ENCODE measurements at regions not wholly inside any gene's neighbourhood (a gene's known extent, or its start where the extent isn't known, plus 50 kb on each side); places are given as distances from the start of the nearest gene placed in this dataset.

DNA sequence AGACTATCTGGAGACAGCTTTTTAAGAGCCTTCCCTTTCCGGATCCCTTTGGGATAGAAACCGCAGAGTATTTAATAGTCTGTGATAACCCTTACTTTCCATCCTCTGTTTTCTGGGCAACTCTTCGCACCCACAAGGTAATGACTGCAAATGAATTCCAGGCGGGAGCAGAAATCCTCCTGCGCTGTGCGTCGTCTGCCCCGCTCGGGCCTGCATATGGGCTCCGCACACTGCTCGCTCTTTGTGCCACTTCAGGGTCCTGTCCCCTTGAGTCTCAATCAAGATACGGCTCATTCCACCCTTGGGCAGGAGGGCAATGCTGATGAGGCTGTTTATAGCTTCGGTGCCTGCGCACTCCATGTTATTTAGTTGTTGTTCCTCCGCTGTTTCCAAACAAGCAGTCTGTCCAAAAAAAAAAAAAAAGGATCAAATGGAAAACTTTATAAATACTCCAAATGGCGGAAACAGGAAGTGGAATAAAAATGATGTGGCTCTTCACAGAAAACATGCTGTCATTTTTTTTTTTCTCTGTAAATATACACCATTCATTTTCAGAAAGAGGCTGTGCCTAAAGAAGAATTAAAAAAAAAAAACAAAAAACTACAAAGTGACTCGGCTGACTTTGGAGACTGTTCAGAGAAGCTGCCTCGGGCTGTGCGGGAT, 169.6 kb upstream of the GMDS start:
- DNase-seq, result no peak

DNA sequence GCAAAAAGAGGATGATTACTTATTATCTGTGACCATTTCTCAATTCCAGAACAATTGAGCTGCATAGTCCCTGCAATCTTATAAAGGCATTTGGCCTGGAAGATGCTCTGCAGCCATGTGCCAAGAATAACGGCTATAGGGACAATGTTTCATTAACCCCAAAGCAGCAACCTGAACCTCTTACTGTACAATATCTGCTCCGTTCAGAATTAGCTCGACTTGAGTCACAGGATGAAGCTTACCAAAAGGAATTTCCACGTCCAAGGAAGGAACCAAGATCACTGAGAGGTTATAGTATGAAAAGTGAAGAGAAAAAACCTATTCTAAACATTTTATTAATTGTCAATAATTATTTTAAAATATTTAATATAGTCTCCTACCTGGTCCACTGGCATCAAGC, 167.3 kb upstream of the GMDS start:
- no peak for DNase-seq

DNA sequence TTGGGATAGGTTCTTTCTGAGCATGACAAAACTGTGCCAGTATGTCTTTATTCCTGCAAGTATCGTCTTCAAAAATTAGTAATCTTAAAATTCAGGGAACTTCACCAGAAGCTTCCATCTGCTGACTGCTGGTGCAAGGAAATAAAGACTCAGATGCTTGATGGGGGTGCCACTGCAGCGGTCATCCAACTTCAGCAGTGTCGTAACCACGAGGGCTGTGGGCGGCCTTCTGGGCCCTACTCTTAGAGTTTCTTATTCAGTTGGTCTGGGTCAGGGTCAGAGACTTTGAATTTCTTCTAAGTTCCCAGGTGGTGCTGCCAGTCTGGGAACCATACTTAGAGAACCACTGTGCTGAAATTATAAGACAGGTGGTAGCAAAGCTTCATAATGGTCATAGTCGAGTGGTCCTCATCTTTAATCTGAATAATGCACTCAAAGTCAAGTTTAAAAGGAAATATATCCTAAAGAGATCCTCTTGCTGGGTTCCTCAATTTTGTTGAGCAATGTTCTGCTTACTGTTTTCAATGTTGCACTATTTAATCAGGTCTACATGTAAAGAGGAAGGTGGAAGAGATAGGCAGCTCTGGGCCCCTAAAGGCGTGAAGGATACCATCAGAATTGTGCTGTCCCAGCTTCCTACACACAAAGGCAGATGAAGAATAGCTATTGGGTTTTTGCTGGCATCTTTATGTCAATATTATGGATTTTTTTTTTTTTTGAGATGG, 165.4 kb upstream of the GMDS start:
- no peak for DNase-seq

DNA sequence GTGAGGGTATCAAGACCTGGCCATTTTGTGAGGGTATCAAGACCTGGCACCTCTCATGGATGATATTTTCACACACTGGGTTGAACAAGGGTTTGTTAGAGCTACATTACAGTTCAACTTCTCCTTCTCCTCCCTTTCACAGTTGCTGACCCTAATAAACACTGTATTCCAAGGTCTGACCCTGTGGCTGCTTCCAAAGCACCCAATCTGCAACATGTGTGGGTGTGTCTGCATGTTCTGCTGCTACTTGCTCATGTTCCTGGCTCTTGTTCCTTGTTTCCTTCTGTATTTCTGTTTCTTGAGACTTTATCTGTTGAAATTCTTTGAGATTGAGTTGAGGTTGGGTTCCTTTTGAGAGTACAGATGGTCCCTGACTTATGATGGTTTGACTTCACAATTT, 162.1 kb upstream of the GMDS start:
- DNase-seq, result no peak

DNA sequence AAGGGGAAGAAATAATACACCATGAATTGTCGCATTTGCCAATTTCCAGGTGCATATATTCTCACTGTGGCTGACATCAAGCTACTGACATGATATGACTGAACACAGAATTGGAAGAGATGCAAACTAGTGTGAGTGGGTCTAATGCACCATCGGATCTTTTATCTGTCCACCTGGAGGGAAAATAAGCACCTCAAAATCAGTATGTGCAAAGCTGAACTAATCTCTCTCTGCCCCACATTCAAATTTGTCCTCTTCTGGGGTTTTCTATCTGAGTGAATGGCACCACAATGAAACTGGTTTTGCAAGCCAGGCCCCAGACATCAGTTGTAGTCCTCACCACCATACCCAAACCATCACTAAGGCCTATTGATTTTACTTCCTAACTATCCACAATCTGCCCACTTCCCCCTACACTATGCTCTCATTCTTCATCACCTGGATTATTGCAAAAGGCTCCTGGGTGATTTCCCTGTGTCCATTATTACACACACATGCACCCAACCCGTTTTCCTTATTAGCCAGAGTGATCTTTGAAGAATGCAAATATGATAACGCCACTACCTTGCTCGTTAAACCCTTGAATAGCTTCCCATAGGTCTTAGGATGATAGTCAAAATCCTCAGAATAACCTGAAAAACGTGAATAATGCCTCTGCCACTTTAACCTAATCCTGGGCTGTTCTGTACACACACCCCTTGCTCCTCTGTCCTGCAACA, 159.0 kb upstream of the GMDS start:
- no peak for DNase-seq

DNA sequence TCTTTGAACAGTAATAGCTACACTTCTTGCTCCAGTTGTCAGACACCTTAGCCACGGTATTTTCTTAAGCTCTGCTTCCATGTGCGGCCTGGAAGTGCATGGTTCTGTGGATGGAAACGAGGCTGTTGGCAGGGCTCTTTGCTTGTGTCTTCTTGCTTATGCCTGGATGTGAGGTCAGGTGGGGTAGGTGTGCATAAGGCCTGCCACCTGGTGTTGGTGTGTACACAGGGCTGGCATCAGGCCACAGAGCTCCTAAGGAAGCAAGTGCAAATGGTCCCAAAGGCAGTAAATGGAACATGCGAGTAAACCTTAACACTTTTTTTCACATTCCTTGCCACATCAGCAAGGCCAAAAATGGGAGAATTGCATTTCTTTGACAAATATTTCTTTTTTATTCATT, 158.1 kb upstream of the GMDS start:
- peak; percentile 68 for DNase-seq

DNA sequence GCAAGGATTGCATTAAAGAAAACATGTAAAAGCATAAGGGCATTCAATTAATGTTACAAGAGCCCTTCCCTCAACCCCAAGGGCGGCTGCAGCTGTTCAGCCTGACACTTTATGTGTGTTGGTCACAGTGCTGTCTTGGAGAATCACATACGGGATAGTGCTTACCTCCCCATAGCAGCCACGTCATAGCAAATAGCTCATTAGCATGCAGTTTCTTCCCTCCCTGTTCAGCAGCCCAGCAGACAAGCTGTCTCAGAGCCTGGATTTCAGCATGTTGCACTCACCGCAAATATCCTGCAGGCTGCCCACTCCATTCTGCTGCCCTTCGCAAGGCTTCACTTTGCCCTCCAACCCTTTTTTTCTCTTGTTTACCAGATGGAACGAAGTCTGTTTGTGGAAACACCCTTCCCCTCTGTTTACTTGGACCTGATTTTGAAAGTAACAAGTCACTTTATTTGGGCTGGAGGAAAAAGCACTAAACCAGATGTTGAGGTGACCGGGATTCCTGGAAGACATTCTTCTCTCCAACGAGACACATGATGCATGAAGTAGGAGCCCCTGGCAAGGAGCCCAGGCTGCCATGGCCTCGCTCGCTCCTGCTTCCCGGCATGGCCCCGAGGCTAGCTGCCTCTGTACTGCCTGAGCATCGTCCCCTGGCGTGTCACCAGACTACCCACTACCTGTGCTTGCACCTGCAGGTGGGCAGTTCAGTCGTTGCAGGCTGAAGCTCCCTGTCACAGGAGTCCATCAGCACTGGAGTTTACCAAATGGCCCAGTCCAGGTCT, 151.6 kb upstream of the GMDS start:
- DNase-seq, result peak; percentile 29

DNA sequence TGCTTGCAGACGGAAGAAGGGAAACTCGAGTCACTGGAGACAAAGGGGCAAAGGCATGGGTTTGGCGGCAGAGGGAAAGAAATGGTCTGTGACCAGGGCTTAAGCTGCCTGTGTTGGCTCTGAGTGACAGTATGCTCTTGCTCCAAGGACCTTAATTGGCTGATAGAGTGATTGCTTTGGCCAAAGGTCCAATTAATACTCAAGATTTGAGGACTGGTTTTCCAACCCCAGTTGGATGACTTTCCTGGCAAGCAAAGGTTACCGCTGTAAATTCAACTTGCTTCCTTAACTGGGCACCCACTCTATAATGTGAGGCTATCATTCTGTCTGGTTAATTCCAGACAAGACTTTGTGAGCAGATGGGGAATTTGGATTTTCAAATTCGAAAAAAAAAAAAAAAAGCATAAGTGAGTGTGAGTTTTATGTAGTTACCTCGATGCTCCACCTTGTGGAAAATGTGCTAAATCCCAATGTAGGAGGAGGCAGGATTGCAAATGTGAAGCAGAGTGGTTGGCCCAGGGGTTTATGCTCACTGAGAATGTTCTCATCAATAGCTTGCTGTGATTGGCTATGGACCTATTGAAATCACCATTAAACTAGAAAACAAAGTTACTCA, 150.7 kb upstream of the GMDS start:
- no peak for DNase-seq

DNA sequence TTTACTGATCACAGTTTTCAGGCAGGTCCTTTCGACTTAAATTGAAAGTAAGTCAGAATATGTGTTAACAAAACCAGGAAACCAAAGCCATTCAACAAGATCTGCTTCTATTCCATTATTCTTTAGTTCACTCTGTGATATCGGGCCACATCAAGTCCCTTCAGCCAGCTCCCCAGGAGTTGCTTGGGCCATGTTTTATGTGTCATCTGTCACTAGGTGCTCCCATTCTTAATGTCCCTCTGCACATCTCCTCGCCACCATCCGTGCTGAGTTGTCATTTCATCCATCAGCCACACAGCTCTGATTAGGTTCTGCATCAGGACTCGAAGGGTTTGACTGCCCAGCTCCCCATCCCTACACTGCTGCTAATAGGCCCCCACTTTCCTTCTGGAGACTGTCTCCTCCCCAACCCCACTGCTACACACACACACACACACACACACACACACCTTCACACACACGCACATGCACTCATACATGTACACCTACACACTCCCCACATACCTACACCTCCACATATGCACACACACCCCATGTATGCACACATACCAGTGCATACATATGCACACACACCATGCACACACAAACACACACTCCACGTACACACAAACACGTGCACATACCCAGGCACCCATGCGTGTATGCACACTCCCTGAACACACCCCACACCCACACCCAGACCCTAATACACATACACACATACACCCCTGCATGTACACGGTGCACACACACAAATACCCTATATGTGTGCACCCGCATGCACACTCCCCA, 143.3 kb upstream of the GMDS start:
- DNase-seq, result no peak

DNA sequence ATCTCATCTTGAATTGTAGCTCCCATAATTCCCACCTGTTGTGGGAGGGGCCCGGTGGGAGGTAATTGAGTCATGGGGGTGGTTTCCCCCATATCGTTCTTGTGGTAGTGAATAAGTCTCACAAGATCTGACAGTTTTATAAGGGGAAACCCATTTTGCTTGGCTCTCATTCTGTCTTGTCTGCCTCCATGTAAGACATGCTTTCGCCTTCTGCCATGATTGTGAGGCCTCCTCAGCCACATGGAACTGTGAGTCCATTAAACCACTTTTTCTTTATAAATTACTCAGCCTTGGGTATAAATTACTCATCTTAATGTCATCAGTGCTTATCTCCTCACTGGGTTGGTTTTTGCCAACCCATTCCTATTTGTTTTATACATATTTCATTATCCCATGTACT, 142.0 kb upstream of the GMDS start:
- no peak for DNase-seq

DNA sequence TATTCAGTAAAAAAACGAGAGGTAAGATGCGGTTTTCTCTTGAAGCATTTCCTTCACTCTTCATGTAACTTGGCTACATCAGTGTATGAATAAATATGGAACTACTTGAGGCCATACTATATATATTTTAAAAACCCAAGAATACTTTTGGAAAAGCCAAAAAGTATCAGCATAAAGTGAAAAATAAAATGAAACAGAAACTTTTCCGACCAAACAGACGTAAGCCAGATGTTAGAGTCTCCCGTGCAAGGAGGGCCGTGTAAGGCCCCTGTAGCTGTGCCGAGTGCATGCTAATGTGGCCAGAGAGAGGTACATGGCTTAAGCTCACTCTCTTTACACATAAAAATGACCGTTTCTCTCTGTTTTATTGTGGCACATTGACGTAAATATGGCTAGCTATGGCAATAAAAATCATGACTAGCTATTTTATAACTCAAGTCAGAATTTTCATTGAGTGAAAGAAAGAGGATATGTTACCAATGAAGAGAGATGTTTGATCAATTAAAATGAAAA, 140.1 kb upstream of the GMDS start:
- DNase-seq, result no peak

DNA sequence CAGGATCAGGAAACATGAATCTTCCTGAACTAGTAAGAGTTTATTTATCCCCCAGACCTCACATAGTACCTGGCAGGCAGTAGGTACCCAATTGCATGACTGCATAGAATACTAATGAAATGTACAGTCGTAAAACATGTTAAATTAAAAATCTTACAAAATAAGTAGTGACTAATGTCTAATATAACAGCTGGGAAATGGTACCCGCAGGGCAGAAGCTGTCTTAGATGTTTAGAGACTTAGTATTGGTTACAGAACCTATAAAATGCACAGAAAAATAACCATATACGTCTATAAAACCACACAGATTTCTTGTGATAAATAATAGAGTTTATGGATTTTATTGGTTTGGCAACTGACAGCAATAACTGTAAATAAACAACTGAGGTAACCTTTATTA, 139.1 kb upstream of the GMDS start:
- no peak for DNase-seq

DNA sequence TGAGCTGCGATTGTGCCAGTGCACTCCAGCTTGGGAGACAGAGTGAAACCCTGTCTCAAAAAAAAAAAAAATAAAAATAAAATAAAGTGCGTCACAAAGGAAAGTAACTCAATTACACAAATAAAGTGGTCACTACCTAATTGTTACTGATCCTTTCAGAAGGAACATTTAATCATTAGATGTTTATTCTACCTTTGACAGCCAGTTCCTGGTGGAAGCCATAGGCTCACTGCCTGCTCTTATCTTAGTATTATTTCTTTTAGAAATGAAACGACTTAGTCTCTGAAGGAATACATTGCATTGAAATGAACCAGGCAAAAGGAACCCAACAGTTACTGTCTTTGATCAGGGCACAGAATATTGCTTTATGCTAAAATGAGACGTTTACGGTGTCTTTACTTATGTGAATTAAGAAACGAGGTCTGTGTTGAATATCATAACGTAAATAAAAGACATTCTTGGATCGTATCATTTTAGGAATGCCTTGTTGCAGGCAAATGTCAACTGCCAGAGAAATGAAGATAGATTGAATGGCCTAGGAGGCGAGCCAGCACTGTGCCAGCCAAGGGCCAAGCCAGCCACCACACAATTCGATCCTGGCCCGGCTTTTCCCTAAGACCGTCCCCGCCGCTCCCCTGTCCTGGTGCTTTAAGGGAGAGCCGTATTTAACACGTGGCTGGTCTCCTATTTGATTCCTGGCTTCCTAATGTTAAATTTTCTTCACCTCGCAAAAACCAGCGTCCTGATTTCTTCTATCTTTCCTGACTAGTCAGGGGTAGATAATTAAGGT, 136.7 kb upstream of the GMDS start:
- DNase-seq, result no peak

DNA sequence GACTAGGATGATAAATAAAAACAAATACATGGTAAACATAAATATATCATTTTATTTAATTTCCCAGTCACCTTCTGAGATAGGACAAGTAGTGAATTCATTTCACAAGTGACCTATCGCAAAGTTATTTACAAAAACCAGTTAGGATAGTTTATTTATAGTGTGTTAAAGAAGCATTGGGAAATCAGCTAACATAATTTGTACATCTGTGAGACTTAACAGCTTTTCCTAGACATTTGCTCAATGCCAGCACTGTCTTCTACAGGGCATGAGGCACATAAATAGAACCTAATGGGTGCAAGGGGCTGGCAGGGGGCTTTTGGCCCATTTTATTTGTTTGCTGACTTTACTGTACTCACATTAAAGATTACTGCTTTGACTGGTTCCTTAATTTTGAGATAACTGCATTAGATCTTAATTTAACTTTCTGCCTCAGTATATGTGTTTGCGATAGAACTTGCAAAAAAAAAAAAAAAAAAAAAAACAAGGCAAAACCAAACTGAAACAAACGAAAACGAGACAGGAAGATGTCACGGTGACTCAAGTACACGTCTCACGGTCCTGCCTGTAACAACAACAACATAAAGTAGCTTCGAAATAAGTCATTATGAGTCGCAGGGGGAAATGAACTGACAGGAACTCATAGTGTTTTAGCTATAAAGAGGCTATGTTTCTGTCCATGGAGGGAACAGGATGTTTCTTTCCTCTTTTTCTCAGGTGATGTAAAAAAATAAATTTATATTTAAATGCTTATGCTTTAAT, 133.7 kb upstream of the GMDS start:
- DNase-seq, result no peak

DNA sequence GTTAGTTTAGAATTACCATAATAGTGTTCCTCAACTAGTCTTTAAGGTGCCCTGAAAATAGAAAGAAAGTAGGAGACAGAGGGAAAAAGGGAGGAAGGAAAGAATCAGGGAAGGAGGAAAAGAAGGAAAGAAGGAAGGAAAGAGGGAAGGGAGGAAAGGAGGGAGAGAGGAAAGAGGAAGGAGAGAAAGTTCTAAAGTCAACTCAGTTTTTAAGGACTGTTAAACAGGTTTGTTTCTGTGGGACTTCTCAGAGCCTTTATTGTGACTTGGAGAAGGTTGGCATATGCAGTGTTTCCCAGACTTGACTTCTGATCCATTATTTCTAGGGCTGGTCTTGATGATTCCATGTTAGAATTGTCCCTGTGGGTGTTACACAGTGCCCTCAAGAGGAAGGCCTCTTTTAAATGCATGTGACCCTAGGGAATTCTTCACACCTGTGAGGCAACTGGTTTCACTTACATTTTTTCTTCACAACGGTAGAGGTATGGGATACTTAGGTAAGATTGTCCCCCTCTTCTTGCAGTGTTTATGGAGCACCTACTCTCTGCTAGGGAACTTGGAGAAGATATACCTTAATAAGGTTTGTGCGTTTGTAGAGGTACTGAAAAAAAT, 132.7 kb upstream of the GMDS start:
- DNase-seq, result no peak

DNA sequence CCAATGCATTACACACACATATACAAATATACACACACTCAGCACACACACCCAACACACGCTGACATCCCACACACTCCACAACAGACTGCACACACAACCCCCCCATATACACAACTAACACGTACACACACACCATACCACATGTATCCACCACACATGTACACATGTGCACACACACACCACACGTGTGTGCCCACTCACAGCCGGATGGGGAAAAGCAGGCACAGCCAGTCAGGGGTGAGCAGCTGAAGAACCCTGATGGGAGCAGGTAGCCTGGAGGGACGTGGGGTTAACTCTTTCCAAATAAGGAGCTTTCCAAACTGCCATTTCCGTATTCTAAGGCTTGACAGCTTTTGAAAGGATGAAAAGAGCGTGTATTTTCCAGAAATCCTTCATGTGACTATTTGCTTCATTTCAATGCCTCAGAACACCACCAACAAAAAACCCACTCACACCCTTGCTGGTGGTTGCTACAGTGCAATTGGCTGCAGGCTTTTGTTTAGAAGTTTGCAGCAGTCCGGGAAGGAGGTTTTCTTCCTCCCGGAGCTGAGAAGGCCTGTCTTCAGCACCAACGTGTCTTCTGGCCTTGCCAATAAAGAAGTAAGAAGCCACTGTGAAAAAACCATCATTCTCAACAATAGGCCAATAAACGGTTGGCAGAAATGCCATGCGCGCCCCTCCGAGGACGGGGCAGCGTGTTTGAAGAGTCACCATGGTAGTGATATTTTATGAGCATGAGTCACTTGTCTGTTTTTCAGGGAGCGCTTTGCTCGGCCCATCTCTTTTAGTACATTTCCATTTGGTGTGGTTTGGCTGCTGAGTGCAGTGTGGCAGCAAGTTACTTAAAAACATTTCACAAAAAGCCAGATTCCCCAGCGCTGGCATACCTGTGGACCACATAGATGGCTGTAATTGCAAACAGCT, 131.3 kb upstream of the GMDS start:
- DNase-seq, result no peak

DNA sequence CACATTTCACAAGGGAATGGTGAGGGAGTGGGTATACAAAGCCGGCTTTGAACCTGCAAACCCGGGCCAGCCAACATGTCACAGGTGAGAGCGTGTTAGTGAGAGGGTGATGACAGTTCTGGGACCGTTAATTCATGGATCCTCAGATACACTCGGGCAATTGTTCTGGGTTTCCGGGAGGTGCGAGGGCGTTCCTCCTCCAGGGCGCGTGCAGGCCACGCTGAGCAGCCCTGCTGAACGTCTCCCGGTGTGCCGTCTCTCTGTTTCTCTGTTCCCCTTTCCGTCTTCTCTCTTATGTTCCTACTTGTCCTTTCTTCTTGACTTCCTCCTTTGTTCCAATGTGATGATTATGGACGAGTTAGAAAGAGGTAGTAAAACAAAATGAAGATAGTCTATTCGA, 130.0 kb upstream of the GMDS start:
- no peak for DNase-seq

DNA sequence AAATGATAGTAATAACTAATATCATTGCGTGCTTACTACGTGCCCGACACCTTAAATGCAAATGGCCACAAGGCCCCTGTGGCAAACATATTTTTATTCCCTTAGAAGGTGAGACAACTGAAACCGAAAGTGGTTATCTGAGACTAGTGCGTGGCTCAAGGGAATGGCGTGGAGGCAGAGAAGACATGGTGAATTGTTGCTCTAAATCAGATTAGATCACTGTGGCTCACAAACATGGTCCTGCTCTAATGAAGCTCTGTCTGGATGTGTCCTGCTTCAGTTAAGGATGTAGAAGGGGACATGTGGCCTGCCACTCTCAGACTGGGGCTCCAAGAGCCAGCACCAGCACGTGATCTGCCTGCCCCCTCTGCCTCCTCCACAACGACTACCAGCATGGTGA, 124.2 kb upstream of the GMDS start:
- DNase-seq, result no peak

DNA sequence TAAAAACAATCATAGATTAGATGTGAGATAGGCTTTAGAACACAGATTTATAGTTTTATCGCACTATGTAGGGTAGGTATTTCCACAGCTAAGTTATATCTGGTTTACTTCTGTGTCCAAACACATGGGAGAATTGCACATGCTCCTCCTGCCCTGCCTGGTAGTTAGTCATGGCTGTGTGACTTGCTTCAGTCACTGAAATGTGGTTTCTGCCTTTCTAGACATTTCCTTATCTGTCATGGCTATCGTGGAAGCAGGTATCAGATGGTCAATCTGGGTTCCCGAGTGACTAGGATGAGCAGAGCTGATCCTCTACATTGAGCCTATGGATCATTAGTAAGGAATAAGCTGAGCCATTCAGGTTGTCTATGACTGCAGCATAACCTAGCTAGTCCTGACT, 117.8 kb upstream of the GMDS start:
- no peak for DNase-seq

All from COR-L47 (cell line).